Body of pancreas (tissue), 4 donors: ENCODE measurements at regions not wholly inside any gene's neighbourhood (a gene's known extent, or its start where the extent isn't known, plus 50 kb on each side); places are given as distances from the start of the nearest gene placed in this dataset.

Experiments
- POLR2A ChIP-seq, 3 donors: fragments of 450-650 bp; IDR thresholded peaks; one replicate each; pipeline ENCODE4 v1.6.1; 2016; ENCODE audit warnings: antibody characterized with exemption in 3 of 3, mild to moderate bottlenecking in 2 of 3
- TF ChIP-seq, protein P1 (sequence below), 7 experiments: fragments of 450-650 bp in 4 of 7; fragments of 200-600 bp in 3 of 7; sonication (generic) in 3 of 7; IDR thresholded peaks; one replicate each; pipeline ENCODE4 v1.5.1; 2016 to 2019; ENCODE audit warnings: antibody characterized with exemption in 7 of 7

DNA sequence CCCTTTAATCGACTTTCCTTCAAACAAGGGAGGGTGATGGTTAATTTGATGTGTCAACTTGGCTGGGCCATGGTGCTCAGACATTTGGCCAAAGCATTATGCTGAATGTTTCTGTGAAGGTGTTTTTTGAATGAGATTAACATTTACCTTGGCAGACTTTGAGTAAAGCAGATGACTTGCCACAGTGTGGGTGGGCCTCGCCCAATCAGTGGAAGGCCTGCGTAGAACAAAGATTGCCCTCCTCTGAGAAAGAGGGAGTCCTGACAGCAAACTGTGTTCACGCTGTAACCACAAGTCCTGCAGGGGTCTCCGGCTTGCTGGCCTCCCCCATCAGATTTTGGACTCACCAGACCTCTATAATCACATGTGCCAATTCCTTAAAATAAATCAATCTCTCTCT, 118.7 kb downstream of the SOX9 start:
- TF ChIP-seq, protein P1, sequence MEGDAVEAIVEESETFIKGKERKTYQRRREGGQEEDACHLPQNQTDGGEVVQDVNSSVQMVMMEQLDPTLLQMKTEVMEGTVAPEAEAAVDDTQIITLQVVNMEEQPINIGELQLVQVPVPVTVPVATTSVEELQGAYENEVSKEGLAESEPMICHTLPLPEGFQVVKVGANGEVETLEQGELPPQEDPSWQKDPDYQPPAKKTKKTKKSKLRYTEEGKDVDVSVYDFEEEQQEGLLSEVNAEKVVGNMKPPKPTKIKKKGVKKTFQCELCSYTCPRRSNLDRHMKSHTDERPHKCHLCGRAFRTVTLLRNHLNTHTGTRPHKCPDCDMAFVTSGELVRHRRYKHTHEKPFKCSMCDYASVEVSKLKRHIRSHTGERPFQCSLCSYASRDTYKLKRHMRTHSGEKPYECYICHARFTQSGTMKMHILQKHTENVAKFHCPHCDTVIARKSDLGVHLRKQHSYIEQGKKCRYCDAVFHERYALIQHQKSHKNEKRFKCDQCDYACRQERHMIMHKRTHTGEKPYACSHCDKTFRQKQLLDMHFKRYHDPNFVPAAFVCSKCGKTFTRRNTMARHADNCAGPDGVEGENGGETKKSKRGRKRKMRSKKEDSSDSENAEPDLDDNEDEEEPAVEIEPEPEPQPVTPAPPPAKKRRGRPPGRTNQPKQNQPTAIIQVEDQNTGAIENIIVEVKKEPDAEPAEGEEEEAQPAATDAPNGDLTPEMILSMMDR (IDR thresholded peaks at IDR 0.05), result no peak
- no peak for TF ChIP-seq POLR2A (IDR thresholded peaks at IDR 0.05)
